GM12892 (cell line): ENCODE measurements at regions not wholly inside any gene's neighbourhood (a gene's known extent, or its start where the extent isn't known, plus 50 kb on each side); places are given as distances from the start of the nearest gene placed in this dataset.

Experiments used
- POLR2A ChIP-seq: IDR thresholded peaks from 2 replicates; pipeline ENCODE4 v1.6.1; 2011; ENCODE audit warnings: low read depth, low read length, control low read depth
- POLR2AphosphoS5 ChIP-seq: IDR thresholded peaks from 2 replicates; pipeline ENCODE4 v1.6.1; 2011; ENCODE audit warnings: low read depth, low read length, control low read depth

GRCh38 chr18:28820353-28820752 lies 643.4 kb upstream of the CDH2 start:
- TF ChIP-seq POLR2AphosphoS5 = no peak
- TF ChIP-seq POLR2A = no peak
